ENCODE measurements at regions not wholly inside any gene's neighbourhood (a gene's known extent, or its start where the extent isn't known, plus 50 kb on each side); places are given as distances from the start of the nearest gene placed in this dataset.

DNA sequence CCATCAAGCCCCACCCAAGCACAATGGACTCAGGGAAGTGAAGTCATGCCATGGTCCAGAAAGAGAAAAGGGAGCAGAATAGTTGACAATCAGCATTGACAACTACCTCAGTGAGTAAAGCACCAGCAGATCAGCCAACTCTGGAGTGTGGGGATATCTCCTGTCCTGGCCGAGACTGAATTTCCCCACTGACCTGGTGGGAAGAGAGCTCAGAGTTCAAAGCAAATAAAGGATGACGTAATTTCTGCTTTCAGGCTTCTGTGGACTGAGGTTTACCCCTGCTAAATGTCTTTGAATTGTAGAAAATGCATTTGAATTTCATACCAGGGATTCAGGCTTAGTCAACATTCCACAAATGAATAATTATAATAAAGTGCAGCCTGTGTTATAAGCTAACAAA lies 152.9 kb downstream of the CBLN1 start:
- no peak for DNase-seq (ENCODE audit: low spot score)

DNA sequence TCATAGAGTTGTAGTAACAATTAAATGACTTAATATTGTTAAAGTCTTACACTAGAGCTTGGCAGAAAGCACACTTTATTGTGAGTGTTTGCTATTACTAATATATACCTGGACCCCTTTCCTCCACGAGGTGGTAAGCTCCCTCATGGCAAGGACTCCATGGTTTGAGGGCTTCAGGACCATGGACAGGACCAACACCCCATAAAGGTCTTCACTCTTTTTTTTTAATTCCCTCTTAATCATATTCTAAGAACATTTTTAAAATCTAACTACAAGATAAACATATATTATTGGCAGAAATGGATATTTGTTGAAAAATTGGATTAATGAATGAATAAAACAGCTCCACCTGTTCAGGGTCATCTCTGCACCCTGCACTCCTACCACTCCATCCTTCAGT lies 154.5 kb downstream of the CBLN1 start:
- DNase-seq (ENCODE audit: low spot score): peak; percentile 5

DNA sequence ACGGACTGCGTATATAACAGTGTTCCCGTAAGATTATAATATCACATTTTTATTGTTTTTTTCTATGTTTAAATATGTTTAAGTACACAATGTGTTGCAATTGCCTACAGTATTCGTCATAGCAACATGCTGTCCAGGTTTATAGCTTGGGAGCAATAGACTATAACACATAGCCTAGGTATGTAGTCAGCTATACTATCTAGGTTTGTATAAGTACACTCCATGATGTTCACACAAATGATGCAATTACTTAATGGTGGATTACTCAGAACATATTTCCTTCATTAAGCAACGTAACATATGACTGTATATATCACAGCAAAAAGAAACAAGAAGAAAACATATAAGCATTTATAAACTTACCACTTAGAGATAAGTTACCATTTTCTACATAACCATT lies 160.0 kb downstream of the CBLN1 start:
- DNase-seq (ENCODE audit: low spot score): no peak

DNA sequence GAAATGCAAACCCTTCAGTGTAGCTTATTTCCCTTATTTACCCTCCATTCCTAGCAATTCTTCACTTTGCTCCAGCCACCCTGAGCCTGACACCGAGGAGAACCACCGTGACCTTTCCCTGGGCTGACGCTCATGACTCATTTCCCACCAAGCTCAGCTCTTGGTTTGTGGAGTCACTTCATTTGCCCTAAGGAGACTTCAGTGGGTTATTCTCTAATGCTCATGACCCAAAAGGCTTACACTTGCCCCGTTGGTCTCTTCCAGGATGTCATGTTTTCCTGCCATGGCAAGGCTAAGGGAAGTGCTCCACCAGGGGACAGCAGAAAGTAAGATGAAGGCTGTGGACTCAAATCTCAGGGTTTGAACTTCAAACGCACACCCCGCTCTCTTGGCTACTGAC lies 161.0 kb downstream of the CBLN1 start:
- no peak for DNase-seq (ENCODE audit: low spot score)

DNA sequence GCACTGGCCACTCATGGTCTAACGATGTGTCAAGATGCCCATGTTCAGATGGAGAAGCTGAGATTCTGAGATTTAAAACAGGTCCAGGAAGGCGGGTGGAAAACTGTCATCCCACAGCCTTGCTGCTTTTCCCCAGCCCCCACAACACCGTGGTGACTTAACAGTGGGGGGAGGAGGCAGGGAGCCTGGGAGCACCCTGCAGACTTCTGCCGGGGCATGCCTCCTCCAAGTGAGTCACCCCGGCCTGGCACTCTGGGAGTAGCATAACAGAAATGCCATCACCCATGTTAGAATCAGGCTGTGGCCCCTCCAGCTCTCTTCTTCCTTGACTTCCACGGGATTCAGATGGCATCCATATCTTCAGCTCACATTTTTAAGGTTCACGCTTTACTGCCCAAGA lies 164.8 kb downstream of the CBLN1 start:
- no peak for DNase-seq (ENCODE audit: low spot score)

DNA sequence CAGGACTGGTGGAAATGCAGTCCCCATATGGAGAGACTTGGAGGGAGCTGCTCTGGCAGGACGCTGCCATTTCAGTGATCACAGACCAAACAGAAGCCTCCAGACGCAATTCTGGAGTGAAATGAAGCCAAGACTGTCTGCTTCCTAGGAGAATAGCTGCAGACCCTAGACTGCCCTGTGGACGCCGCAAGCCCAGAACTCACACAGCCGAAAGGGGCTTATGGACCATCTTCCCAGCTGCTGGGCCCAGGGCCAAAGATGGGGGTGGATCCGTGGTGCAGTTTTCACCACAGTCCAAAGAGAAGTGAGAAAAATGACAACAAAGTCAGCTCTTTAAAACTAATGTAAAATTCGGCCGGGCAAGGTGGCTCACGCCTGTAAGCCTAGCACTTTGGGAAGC lies 165.7 kb downstream of the CBLN1 start:
- DNase-seq (ENCODE audit: low spot score): no peak

DNA sequence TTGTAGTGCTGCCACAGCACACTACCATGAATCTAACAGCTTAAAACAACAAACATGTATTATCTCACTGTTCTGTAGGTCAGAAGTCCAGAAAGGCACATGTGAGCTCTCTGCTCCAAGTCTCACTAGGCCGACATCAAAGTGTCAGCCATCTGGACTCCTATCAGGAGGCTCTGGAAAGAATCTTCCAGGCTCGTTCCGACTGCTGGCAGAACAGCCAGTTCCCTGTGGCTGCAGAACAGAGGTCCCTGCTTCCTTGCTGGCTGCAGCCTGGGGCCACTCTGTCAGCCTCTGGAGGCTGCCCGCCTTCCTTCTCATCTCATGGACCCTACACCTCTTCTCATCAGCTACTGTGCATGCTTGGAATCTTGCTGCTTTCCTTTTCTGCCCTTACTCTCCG lies 168.9 kb downstream of the CBLN1 start:
- no peak for DNase-seq (ENCODE audit: low spot score)

DNA sequence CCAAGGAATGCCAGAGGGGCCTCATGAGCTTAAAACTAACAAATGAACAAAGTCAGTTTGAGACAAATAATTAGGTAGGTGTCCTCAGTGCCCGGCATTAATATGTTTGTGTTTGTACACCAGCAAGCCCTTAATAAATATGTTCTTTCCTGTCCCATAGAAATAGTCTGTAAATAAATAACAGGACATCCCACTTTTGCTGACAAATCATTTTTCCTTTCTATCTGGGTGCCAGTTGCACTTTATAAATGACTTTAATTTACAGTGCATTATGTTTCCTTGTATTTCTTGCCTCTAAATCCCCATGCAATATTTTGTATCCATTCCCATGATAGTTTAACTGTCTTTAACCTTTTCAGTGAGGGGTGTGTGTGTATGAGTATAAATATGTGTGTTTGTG lies 170.3 kb downstream of the CBLN1 start:
- no peak for DNase-seq (ENCODE audit: low spot score)

DNA sequence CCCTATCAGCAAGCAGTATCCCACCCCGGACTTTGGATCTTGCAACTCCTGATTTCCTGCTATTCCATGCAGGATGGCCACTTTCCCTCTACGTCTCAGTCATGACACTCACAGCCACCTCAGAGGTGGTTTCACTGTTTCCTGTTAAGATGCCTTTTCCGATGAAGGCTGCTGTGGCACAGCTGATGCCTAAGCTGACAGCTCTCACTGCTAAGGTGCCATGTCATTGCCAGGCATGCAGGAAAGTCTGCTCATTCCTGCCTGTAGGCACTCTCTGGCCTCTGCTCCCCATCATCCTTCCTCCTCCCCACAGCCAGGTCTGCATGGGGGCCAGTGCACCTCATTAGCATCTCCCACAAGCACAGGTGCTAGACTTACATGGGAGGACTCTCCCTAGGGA lies 173.0 kb downstream of the CBLN1 start:
- DNase-seq (ENCODE audit: low spot score): no peak

DNA sequence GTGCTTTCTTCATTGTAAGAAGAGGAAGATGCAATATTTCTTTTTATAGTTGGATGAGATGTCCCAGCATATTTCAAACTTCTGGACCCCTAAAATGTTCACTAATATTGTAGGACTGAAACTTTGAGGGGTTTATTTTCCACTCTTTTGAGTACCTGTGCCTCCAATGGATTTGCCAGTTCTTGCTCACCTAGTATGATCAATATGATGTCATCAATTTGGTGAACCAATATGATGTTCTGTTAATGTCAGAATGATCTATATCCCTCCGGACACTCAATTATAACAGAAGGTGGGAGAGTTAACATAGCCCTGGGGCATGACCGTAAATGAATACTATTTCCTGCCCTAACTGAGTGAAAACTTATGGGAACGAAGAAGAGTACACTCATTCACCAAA lies 178.3 kb downstream of the CBLN1 start:
- no peak for DNase-seq (ENCODE audit: low spot score)

DNA sequence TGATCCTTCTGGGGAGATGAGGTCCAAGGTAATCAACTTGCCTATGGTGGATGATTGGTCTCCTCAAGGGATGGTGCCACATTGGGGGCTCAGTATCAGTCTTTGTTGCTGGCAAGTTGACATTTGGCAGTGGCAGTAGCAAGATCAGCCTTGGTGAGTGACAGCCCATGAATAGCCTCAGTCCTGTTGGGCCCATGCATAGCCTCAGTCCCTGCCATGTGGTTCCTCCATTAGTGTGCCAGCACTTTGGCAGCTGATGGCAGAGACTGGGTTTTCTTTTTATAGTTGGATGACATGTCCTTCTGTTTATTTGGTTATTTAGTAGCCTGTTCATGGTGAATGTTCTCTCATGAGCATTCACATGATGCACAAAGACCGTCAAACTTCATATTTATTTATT lies 179.6 kb downstream of the CBLN1 start:
- DNase-seq (ENCODE audit: low spot score): no peak

DNA sequence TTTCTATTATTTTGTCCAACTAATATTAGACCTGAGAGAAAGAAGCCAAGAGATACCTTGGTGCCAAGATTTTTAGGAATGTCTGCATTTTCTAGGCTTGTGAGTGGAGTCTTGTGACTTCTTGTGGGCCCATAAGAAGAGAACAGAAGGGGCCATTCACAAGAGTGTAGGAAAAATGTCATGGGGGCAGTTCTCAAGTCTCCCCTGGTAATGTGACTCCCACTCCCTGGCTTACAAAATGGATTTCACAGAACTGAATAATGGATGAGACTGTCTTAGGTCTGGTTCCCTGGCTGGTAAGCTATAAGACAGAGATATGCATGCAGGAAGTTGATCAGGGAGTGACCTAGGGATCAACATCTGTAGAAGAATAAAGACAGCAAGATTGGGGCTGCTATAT lies 181.3 kb downstream of the CBLN1 start:
- no peak for DNase-seq (ENCODE audit: low spot score)

DNA sequence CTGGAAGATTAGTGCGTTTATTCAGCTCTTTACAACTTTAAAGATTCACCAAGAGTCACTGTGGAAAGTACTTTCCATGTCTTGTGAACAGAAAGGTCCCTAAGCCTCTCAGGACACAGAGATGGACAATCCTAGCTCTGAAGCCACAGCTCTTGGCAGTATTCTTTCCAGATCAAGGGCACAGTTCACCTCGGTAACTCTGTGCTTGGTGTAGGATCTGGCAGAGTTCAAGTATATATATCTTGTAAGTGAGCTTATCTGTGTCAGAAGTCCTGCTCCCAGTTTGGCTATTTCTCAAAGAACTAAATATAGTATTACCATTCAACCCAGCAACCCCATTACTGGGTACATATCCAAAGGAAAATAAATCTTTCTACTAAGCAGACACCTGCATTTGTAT lies 183.7 kb downstream of the CBLN1 start:
- no peak for DNase-seq (ENCODE audit: low spot score)

DNA sequence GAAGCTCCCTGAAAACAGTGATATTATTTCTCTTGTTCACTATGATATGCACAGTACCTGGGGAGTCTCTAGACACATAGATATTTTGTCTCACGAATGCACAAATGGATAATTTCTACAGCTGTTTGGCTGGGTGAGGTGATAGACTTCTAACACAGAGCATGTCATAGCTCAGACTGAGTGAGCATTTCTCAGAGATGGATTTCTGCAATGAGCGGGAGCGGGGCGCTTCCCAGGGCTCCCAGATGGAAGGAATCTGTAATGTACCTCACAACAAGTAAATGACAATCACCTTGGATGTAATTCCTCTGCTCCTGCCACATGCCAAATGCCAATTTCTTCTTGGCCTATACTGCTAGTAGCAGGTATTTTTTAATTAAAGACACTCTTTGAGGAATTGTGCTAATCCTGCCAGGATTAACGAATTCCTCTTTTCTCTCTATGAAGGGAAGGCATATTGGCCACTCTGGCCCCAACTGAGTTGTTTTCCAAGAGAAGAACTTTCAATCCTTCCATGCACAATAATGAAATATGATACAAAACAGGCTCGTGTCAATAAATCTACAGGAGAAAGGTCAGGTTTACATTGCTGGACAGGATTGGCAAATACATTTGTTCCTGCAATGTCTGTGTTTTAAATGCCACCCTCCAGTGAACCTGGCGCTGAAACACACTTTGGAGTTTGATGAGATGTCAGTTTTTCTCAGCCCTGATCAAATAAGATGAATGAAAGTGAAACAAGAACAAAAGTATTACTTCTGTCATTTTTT lies 185.3 kb downstream of the CBLN1 start:
- DNase-seq (ENCODE audit: low spot score): no peak

DNA sequence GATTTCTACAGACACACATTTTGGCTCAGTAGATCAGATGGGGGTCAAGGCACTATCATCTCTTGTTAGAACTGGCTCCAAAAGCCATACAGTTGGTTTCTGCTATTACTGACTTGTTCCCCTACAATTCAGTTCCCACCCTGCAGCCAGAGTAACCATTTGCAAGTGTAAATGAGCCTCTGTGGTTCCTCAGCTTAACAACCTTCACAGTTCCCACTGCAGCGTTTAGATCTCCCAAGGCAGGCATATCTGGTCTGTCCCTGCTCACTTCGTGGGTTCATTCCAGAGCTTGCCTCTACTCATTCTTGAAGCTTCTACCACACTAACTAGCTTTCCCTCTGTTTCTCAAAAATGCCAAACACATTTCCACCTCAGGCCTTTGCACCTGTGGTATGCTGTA lies 186.1 kb downstream of the CBLN1 start:
- DNase-seq (ENCODE audit: low spot score): no peak

DNA sequence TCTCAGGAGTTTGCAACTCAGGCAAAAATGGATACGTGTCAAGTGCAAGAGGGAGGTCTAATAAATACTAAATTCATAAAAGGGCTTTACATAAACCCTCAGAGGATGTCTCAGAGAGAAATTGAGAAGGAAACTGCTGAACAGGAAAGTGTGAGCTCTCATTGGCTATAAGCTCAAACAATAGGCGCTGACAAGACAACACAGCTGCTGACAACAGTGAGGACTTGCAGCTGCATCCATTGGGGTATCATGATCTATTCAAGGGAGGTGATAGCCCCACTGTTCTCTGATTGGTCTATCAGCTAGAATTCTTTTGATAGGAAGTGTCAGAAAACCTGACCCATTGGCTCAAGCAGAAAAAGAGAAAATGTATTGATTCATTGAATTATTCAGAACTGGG lies 187.2 kb downstream of the CBLN1 start:
- no peak for DNase-seq (ENCODE audit: low spot score)

DNA sequence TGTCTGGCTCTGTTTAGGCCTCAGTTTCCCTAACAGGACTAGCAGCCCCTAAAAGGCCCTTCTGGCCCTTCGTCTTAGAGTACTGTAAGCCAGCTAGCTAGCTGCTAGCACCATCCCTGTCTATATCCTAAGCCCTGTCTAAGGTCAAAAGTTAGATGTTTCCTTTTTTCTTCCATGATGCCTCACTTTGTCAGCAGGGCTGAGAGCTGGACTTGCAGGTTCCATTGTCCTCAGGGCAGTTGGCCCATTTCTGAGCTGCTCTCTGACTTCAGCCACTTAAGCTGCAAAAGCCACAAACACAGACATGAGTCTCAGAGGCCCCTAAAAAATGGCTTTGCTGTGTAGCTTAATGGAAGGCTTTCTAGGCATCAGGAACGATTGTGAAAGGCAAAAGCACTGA lies 187.7 kb downstream of the CBLN1 start:
- DNase-seq (ENCODE audit: low spot score): no peak

DNA sequence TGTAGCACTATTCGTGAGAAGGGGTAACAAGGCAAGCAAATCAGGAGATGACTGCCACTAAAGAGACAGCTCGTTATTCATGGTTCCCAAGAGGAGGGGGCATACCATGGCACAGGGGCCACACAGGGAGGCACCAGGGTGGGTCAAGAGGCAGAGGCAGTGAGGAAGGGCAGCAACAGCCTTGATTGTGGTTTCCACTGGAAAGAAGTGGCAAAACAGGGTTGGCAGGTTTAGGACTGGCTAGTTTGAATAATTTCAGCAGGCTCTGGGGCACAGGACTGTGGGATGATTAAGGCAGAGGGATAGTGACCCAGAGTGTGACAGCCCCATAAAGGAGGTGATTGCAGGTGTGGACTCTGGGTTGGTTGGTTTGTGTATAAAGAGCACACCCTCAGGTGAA lies 188.9 kb downstream of the CBLN1 start:
- DNase-seq (ENCODE audit: low spot score): peak; percentile 40

DNA sequence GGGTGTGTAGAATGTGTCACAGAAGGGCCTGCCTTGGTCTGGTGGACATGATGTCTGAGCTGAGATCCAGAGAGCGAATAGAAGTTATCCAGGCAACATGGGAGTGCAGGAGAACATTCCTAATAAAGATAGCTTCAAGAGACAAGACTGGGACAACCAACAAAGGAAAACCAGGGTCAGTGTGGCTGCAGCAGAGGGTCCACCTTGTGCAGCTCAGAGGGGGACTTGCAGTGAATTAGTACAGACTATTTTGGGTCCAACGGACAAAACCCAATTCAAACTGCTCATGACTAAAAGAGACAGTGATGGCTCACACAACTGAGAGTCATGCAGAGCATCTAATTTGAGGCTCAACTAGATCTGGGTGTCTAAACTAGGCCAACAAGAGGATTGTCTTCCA lies 192.1 kb downstream of the CBLN1 start:
- no peak for DNase-seq (ENCODE audit: low spot score)

DNA sequence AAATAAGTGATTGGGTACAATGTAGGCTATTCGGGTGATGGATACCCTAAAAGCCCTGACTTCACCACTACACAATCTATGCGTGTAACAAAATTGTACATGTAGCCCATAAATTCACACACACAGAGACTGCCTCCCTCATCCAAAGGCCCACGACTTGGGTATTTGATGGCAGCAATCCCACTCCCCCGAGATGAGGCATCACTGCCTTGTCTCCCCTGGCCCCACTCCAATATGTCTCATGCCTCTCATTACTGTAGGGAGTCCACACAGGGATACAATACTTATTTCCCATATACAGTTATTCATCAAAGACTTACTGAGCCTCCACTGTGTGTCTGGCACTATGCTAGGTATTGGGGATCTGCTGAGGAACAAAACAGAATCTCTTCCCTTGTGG lies 192.6 kb downstream of the CBLN1 start:
- no peak for DNase-seq (ENCODE audit: low spot score)

DNA sequence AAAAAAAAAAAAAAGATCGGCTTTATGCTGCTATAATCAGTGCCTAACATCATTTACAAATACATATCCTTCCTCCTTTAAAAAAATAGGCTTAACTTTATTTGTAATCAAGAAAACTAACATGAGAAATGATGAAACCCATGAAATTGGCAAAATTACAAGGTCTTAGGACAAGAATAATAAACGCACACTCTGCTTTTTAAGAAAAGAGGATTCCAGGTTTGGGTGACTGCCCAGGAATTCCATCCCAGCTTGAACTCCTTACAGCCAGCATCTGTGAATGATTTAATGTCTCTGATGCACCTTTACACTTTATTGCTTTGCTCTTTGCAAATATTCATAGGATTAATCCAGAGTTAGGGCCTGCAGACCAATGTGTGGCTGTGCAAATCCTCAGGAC lies 196.0 kb downstream of the CBLN1 start:
- DNase-seq (ENCODE audit: low spot score): no peak

DNA sequence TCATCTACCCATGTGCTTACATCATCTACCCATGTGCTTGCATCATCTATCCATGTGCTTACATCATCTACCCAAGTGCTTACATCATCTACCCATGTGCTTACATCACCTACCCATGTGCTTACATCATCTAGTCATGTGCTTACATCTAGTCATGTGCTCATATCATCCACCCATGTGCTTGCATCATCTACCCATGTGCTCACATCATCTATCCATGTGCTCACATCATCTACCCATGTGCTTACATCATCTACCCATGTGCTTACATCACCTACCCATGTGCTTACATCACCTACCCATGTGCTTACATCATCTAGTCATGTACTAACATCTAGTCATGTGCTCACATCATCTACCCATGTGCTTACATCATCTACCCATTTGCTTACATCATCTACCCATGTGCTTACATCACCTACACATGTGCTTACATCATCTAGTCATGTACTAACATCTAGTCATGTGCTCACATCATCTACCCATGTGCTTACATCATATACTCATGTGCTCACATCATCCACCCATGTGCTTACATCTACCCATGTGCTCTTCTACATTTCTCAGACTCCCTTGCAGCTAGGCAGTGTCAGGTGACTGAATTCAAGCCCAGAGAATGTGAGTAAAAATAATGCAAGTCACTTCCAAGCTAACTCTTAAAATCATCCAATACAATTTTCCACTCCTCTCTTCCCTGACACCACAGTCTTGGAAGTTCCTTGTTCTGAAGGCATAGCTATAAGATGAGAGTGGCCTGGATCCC lies 196.8 kb downstream of the CBLN1 start:
- DNase-seq (ENCODE audit: low spot score): no peak

DNA sequence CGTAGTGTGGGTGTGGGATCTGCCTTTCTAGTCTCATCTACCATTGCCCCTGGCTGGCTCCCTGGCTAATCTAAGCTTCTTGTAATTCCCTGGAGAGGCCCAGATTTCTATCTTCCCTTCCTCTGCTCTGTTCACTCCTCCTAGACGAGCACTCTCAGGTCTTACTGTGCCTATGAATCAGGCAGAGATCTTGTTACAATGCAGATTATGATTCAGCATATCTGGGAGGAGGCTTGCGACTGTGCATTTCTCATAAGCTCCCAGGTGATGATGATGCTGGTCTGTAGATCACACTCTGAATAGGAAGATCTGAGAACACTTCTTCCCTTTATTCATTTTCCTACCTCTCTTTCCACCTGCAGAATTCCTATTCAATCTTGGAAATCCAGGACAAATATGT lies 200.1 kb downstream of the CBLN1 start:
- DNase-seq (ENCODE audit: low spot score): no peak

DNA sequence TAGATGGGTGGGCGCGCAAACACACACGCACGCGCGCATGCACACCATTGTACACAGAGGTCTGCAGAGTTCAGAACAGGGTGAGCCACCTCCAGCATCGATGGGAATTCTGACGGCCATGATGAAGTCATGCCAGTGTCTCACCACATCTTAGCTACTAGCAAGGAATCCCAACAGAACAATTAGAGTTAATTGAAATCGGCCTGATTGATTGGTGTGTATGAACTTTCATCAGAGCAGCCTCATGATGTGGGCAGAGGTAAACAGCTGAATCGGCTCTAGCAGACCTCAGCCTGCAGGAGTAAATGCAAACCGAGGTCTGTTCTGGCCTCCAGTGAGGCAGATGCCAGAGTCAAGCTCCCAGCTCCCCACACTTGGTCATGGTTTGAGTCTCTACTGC lies 200.6 kb downstream of the CBLN1 start:
- DNase-seq (ENCODE audit: low spot score): no peak

Data from HT-29 (cell line).